ENCODE measurements at regions not wholly inside any gene's neighbourhood (a gene's known extent, or its start where the extent isn't known, plus 50 kb on each side); places are given as distances from the start of the nearest gene placed in this dataset.
"Not testable (repeated sequence)": the region's sequence is repeated elsewhere in the genome, so short reads cannot be mapped to it uniquely, and the experiment has no call there.

DNA sequence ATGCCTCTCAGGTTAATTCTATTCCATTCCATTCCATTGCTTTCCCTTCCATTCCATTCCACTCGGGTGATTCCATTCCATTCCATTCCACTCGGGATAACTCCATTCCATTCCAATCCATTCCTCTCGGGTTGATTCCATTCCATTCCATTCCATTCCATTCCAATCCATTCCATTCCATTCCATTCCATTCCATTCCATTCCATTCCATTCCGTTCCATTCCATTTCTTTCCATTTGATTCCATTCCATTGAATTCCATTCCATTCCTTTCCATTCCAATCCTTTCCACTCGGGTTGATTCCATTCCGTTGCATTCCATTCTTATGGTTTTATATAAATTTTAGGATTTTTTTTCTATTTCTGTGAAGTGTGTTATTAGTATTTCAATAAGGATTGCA, 170.2 kb downstream of the CWH43 start:
- not testable (repeated sequence) for H3K36me3 ChIP-seq (ENCODE audit: control insufficient read depth in 1 of 2, insufficient read depth in 2 of 2, low read length in 2 of 2); H3K4me1 ChIP-seq (ENCODE audit: control insufficient read depth in 1 of 2, insufficient read depth in 2 of 2, low read length in 2 of 2); H3K4me3 ChIP-seq (ENCODE audit: low read depth in 1 of 2, low read length in 2 of 2); H3K27me3 ChIP-seq (ENCODE audit: low read depth, low read length); H3K27ac ChIP-seq (ENCODE audit: low read length)
- peaks cover 21 to 48% of the 10 kb centered on the region in 2 donors for H3K9me3 ChIP-seq (ENCODE audit: control insufficient read depth in 1 of 2, low read length in 2 of 2)

- not testable (repeated sequence) for H3K4me3 ChIP-seq (ENCODE audit: low read depth in 1 of 2, low read length in 2 of 2); H3K36me3 ChIP-seq (ENCODE audit: control insufficient read depth in 1 of 2, insufficient read depth in 2 of 2, low read length in 2 of 2); H3K4me1 ChIP-seq (ENCODE audit: control insufficient read depth in 1 of 2, insufficient read depth in 2 of 2, low read length in 2 of 2); H3K27me3 ChIP-seq (ENCODE audit: low read depth, low read length); H3K27ac ChIP-seq (ENCODE audit: low read length)
- peaks cover 21 to 35% of the 10 kb centered on the region in 2 donors for H3K9me3 ChIP-seq (ENCODE audit: control insufficient read depth in 1 of 2, low read length in 2 of 2)
These were observed 171.6 kb downstream of the CWH43 start for GRCh38 chr4:49157630-49158029.

DNA sequence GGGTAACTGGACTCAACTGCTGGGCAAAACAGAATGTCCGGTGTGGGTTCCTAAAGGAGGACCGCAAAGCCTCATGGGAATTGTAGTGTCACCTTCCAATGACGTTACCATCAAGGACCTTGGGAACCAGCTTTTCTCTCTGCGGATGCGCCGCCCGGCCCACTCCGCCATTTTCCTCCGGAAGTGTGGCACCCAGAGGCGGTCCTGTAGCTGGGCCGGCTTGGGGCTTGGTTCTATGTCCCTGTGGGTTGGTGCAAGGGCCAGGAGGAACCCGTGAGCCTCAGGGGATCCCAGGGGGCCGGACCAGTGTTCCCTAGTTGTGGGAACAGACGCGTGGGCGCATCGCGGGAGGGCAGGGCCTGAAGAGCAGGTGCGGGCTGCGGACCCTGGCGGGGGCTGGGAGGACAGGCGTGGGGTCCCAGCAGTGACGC, 175.1 kb downstream of the CWH43 start:
- H3K4me1 ChIP-seq (ENCODE audit: control insufficient read depth in 1 of 2, insufficient read depth in 2 of 2, low read length in 2 of 2); H3K4me3 ChIP-seq (ENCODE audit: low read depth in 1 of 2, low read length in 2 of 2): not testable (repeated sequence)

GRCh38 chr4:49164916-49165315, 178.8 kb downstream of the CWH43 start:
- not testable (repeated sequence) for H3K9me3 ChIP-seq (ENCODE audit: control insufficient read depth in 1 of 2, low read length in 2 of 2)

More for the DNA sequence above, 175.1 kb downstream of the CWH43 start:
- H3K27me3 ChIP-seq (ENCODE audit: low read depth, low read length); H3K36me3 ChIP-seq (ENCODE audit: control insufficient read depth in 1 of 2, insufficient read depth in 2 of 2, low read length in 2 of 2); H3K27ac ChIP-seq (ENCODE audit: low read length); H3K9me3 ChIP-seq (ENCODE audit: control insufficient read depth in 1 of 2, low read length in 2 of 2): not testable (repeated sequence)

GRCh38 chr4:49177847-49178246, 191.8 kb downstream of the CWH43 start:
- H3K9me3 ChIP-seq (ENCODE audit: control insufficient read depth in 1 of 2, low read length in 2 of 2); H3K4me3 ChIP-seq (ENCODE audit: low read depth in 1 of 2, low read length in 2 of 2); H3K27ac ChIP-seq (ENCODE audit: low read length); H3K36me3 ChIP-seq (ENCODE audit: control insufficient read depth in 1 of 2, insufficient read depth in 2 of 2, low read length in 2 of 2); H3K27me3 ChIP-seq (ENCODE audit: low read depth, low read length); H3K4me1 ChIP-seq (ENCODE audit: control insufficient read depth in 1 of 2, insufficient read depth in 2 of 2, low read length in 2 of 2): not testable (repeated sequence)

More at GRCh38 chr4:49164916-49165315, 178.8 kb downstream of the CWH43 start:
- not testable (repeated sequence) for H3K27ac ChIP-seq (ENCODE audit: low read length); H3K27me3 ChIP-seq (ENCODE audit: low read depth, low read length); H3K4me1 ChIP-seq (ENCODE audit: control insufficient read depth in 1 of 2, insufficient read depth in 2 of 2, low read length in 2 of 2); H3K36me3 ChIP-seq (ENCODE audit: control insufficient read depth in 1 of 2, insufficient read depth in 2 of 2, low read length in 2 of 2); H3K4me3 ChIP-seq (ENCODE audit: low read depth in 1 of 2, low read length in 2 of 2)

GRCh38 chr4:49181088-49181487, 195.0 kb downstream of the CWH43 start:
- H3K36me3 ChIP-seq (ENCODE audit: control insufficient read depth in 1 of 2, insufficient read depth in 2 of 2, low read length in 2 of 2); H3K27ac ChIP-seq (ENCODE audit: low read length); H3K9me3 ChIP-seq (ENCODE audit: control insufficient read depth in 1 of 2, low read length in 2 of 2): not testable (repeated sequence)

GRCh38 chr4:49211396-49212194, 225.5 kb downstream of the CWH43 start:
- not testable (repeated sequence) for H3K27me3 ChIP-seq (ENCODE audit: low read depth, low read length); H3K4me3 ChIP-seq (ENCODE audit: low read depth in 1 of 2, low read length in 2 of 2); H3K9me3 ChIP-seq (ENCODE audit: control insufficient read depth in 1 of 2, low read length in 2 of 2); H3K4me1 ChIP-seq (ENCODE audit: control insufficient read depth in 1 of 2, insufficient read depth in 2 of 2, low read length in 2 of 2); H3K27ac ChIP-seq (ENCODE audit: low read length); H3K36me3 ChIP-seq (ENCODE audit: control insufficient read depth in 1 of 2, insufficient read depth in 2 of 2, low read length in 2 of 2)

More at GRCh38 chr4:49181088-49181487, 195.0 kb downstream of the CWH43 start:
- H3K4me3 ChIP-seq (ENCODE audit: low read depth in 1 of 2, low read length in 2 of 2); H3K27me3 ChIP-seq (ENCODE audit: low read depth, low read length); H3K4me1 ChIP-seq (ENCODE audit: control insufficient read depth in 1 of 2, insufficient read depth in 2 of 2, low read length in 2 of 2): not testable (repeated sequence)

GRCh38 chr4:49213250-49213649, 227.2 kb downstream of the CWH43 start:
- H3K27me3 ChIP-seq (ENCODE audit: low read depth, low read length); H3K4me3 ChIP-seq (ENCODE audit: low read depth in 1 of 2, low read length in 2 of 2); H3K4me1 ChIP-seq (ENCODE audit: control insufficient read depth in 1 of 2, insufficient read depth in 2 of 2, low read length in 2 of 2); H3K36me3 ChIP-seq (ENCODE audit: control insufficient read depth in 1 of 2, insufficient read depth in 2 of 2, low read length in 2 of 2); H3K9me3 ChIP-seq (ENCODE audit: control insufficient read depth in 1 of 2, low read length in 2 of 2); H3K27ac ChIP-seq (ENCODE audit: low read length): not testable (repeated sequence)

DNA sequence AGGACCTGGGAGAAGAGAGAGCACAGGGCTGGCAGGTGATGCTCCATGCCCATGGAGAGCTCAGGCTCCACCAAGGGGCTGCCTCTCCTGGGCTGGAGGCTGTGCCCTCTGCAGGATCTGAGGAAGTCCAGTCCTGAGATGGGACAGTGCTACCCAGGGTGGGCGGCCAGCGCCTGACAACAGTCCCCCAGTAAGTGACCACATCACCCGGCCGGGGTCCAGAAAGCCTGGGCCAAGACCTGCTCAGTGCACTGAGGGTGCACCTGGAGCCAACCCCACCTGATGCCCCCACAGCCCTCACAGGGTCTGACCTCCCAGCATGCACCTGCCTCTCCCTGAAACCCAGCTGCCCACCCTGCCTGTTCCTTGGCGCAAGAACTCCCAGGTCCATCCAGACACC, 227.7 kb downstream of the CWH43 start:
- H3K27ac ChIP-seq (ENCODE audit: low read length); H3K4me1 ChIP-seq (ENCODE audit: control insufficient read depth in 1 of 2, insufficient read depth in 2 of 2, low read length in 2 of 2); H3K27me3 ChIP-seq (ENCODE audit: low read depth, low read length); H3K9me3 ChIP-seq (ENCODE audit: control insufficient read depth in 1 of 2, low read length in 2 of 2); H3K4me3 ChIP-seq (ENCODE audit: low read depth in 1 of 2, low read length in 2 of 2); H3K36me3 ChIP-seq (ENCODE audit: control insufficient read depth in 1 of 2, insufficient read depth in 2 of 2, low read length in 2 of 2): not testable (repeated sequence)

GRCh38 chr4:49214453-49215081, 228.5 kb downstream of the CWH43 start:
- not testable (repeated sequence) for H3K4me3 ChIP-seq (ENCODE audit: low read depth in 1 of 2, low read length in 2 of 2); H3K27ac ChIP-seq (ENCODE audit: low read length); H3K36me3 ChIP-seq (ENCODE audit: control insufficient read depth in 1 of 2, insufficient read depth in 2 of 2, low read length in 2 of 2); H3K4me1 ChIP-seq (ENCODE audit: control insufficient read depth in 1 of 2, insufficient read depth in 2 of 2, low read length in 2 of 2); H3K27me3 ChIP-seq (ENCODE audit: low read depth, low read length); H3K9me3 ChIP-seq (ENCODE audit: control insufficient read depth in 1 of 2, low read length in 2 of 2)

- H3K4me1 ChIP-seq (ENCODE audit: control insufficient read depth in 1 of 2, insufficient read depth in 2 of 2, low read length in 2 of 2); H3K27me3 ChIP-seq (ENCODE audit: low read depth, low read length); H3K27ac ChIP-seq (ENCODE audit: low read length); H3K4me3 ChIP-seq (ENCODE audit: low read depth in 1 of 2, low read length in 2 of 2); H3K36me3 ChIP-seq (ENCODE audit: control insufficient read depth in 1 of 2, insufficient read depth in 2 of 2, low read length in 2 of 2); H3K9me3 ChIP-seq (ENCODE audit: control insufficient read depth in 1 of 2, low read length in 2 of 2): not testable (repeated sequence)
These were observed 229.0 kb downstream of the CWH43 start for GRCh38 chr4:49215082-49215479.

DNA sequence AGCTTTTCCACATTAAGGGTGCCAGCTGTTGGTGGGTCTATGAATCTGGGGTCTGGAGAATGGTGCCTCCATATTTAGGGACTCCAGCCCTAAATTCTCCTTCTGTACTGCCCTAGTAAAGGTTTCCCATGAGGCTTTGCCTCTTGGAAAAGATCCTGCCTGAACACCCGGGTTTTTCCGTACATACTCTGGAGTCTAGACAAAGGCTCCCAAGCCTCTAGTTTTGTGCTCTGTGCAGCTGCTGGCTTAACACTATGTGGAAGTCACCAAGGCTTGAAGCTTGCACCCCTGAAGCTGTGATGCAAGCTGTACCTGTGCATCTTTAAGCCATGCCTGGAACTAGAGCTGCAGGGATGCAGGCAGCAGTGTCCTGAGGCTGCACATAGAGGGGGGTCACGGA, 230.5 kb downstream of the CWH43 start:
- H3K4me3 ChIP-seq (ENCODE audit: low read depth in 1 of 2, low read length in 2 of 2); H3K4me1 ChIP-seq (ENCODE audit: control insufficient read depth in 1 of 2, insufficient read depth in 2 of 2, low read length in 2 of 2); H3K9me3 ChIP-seq (ENCODE audit: control insufficient read depth in 1 of 2, low read length in 2 of 2); H3K36me3 ChIP-seq (ENCODE audit: control insufficient read depth in 1 of 2, insufficient read depth in 2 of 2, low read length in 2 of 2); H3K27ac ChIP-seq (ENCODE audit: low read length); H3K27me3 ChIP-seq (ENCODE audit: low read depth, low read length): not testable (repeated sequence)
